GM18520 (cell line): ENCODE measurements at regions not wholly inside any gene's neighbourhood (a gene's known extent, or its start where the extent isn't known, plus 50 kb on each side); places are given as distances from the start of the nearest gene placed in this dataset.
"Not testable (repeated sequence)": the region's sequence is repeated elsewhere in the genome, so short reads cannot be mapped to it uniquely, and the experiment has no call there.

Source experiments
- ATAC-seq: cut with Tn5 transposase; IDR thresholded peaks from one replicate; pipeline ENCODE4 v1.9.1; 2021; ENCODE audit not compliant: unreplicated experiment

DNA sequence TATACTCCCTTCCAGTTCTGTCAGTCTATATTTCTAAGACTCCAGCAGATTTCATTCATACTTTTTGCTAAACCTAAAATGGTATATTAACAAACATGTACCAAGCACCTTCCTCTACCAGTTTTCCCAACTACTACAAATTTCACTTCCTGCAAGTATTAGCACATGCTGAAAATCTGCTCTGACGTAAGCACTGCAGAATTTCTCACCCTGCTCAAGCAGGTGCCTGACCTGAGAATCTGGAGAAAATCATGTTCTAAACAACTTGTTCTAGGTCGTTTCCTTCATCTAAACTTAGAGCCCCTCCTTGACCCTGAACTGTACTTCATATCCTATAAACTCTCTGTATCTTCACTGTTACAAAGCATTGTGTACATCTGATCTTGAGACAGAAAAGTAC is 380.7 kb upstream of the NOCT start:
- ATAC-seq: no peak

DNA sequence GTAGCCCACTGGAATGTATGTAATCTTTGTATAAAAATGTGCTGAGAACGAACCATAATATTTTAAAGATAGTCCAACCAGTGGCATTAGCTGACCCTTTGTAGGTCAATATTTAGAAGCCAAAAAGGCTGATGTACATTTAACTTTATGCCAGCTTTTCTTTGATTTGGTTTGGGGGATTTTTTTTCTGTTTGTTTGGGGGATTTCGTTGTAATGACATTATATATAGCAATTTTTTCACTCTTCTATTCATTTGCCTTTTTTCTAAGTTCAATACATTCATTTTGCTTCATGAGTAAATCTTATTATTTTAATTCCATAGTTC is 382.0 kb upstream of the NOCT start:
- ATAC-seq: no peak

DNA sequence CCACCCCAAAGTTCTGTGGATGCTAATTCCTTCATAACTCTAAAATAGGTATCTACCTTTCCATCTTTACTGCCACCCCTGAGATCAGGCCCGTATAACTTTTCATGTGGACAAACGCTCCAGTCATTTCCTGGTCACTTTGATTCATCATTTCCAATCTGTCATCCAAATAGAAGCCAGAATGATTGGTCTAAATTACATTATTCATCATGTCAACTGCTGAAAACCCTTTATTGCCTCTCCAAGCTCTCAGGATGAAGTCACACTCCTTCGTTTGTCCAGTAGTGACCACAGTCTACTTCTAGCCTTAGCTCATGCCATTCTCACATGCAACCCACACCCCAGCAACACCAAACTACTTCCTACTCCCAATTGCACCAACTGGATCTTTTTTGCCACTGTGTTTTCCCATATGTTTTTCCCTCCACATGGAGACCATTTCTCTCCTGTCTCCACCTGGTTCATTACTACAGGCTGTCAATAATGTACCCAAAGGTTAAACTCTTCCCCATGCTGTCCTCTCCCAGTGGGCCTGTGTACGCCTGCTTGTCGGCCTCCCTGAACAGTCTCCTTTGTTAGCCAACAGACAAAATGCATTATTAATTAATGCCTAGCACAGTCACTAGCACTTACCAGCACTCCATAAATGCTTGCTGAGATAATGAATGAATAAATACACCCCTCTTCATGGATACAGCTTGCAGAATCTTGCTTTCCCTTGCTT is 382.6 kb upstream of the NOCT start:
- ATAC-seq: no peak

DNA sequence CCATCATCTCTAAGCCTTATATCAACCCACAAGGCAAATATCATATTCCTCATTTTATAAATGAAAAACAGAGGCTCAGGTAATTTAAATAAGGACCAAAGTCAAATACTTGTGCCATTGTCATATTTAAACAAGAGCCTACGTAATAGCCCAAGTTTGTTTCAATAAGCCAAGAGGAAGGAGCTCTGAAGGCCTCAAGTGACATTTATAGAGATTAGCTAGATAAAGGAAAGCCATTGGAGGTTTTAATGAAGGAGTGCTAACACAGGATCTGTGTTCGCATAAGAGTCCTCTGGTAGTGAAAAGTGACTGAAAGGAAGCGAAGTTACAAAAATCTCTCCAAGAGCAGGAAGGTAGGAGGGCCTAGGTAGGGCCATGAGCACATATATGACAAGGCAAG is 384.9 kb upstream of the NOCT start:
- no peak for ATAC-seq

DNA sequence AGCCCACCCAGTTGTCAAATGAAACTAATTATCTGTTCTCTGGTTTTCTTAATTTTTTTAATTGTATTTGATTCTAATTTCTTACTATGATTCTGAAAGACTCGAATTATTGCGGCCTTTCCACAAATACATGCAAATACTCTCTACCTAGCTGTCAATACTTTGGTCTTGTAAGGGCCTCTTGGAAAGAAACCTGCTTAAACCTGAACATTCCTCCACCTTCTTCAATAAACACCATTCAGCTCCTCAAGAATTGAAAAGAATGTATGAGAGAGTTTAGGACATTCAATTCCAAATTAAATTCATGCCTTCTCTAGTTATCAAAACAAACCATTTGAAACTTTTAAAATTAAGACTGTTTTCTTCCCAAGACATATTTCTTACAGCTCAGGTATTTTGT is 385.9 kb upstream of the NOCT start:
- ATAC-seq: no peak

DNA sequence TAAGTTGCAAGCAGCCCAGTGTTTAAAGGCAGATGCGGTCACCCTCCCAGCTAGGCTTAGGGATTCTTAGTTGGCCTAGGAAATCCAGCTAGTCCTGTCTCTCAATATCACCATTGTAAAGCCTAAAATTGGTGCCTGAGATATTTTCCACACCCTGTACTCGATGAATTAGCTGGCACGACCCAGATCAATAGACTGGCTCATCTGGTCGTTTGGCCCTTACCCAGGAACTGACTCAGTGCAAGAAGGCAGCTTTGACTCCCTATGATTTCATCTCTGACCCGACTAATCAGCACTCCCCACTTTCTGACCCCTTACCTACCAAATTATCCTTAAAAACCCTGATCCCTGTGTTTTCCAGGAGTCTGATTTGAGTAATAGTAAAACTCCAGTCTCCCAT is 384.9 kb upstream of the SLC7A11 start:
- ATAC-seq: no peak

DNA sequence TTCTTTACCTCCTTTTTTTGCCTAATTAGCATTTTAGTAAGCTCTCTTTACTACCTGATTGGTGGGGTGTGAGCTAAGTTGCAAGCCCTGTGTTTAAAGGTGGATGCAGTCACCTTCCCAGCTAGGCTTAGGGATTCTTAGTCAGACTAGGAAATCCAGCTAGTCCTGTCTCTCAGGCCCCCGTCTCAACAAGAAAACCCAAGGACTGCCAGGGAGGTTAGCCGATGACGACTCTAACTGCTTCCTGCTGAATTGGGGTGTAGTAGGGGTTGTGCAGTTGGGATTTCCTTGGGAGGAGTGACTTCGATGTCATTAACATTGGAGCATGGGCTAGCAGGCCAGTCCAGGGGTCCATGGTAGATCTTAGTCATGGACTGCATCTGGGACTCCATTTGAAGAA is 380.2 kb upstream of the SLC7A11 start:
- ATAC-seq: not testable (repeated sequence)

DNA sequence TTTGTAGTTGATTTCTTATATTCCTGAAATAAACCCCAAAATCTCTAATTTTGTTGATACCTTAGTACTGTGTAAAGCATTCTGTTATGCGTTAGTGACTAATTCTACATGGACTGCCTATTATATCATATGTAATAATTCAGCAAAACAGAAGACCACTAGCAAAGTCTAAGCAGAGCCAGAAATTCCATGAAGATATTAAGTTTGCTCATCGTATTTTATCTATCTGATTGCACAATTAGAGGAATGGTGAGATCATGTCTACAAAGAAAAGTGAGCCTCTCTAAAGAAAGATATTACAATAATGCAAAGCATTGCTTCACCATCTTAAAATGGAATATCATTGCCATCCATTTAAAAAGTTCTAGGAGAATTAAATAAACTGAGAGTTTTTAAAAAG is 374.6 kb upstream of the SLC7A11 start:
- ATAC-seq: no peak

DNA sequence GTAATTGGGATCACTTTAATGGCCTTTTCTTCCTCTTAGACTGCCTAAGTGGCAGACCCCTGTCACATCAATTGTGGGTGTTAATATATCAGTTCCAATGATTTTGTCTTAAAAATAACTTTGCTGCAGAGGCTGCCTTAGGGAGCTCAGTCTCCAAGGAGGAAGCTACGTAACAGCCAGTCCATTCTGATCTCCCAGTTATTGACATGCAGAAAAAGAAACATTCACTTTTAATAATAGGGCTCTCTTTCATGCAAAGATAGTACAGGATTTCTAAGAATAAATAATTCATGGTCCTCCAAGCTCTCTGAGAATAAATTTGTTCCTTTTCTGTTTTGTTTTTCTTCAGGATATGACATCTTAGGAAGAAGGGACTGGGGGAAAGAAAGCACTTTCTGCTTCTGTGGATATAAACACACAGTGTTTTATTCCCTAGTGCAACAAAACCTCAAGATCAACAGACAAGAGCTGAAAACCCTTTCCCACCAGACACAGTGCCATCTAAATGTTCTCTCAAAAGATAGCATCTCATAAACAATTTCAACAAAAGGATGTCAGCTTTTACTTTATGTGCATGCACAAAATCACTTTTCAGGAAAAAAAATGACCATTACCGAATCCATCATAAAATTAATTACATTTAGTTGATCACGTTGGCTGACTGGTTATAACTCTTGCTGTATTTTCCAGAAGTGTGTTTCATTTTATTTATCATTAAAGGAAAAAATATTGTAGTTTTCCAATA is 372.4 kb upstream of the SLC7A11 start:
- no peak for ATAC-seq

DNA sequence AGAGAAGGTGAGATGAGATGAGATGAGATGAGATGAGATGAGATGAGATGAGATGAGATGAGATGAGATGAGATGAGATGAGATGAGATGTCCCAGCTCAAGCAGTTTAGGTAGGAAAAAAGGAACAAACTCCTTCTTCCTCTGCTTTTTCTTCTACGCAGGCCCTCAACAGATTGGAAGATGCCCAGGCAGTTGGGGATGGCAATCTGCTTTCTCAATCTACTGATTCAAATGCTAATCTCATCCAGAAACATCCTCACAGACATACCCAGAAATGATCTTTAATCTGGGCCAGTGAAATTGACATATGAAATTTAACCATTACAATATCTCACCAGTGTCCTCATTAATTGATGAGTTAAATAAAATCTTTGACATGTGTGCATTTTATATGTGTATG is 370.3 kb upstream of the SLC7A11 start:
- ATAC-seq: no peak

DNA sequence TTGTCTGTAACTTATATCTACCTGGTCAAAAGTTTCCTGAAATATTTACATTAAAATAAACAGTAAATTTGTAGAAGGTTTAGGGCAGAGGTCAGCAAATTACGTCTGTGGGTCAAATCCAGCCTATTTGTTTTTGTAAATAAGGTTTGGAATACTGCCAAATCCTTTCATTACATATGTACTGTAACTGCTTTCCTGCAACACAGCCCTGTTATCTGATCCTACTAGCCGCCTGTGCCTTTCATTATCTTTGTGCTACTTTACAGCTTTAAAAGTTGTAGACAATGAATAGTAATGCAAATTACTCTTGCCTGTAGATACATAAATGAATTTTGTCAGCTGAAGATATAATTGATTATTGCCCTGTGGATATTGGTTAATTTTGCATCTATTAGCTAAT is 369.6 kb upstream of the SLC7A11 start:
- no peak for ATAC-seq

DNA sequence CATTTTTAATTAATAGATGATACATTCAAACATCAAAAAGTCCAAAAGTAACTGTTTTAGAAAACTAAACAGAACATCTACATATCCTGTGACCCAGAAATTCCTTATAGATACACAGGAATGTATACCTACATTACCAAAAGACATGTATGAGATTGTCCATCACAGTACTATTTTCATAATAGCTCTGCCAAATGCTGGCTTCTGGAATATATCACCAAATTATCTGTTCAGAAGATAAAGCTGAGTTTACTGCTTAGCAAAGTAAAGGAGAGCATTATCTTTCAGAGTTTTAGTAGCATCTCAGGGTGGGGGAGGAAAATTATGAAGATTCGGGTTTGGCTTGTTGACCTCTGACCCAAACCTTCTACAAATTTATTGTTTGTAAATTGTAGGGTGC is 368.9 kb upstream of the SLC7A11 start:
- ATAC-seq: no peak

DNA sequence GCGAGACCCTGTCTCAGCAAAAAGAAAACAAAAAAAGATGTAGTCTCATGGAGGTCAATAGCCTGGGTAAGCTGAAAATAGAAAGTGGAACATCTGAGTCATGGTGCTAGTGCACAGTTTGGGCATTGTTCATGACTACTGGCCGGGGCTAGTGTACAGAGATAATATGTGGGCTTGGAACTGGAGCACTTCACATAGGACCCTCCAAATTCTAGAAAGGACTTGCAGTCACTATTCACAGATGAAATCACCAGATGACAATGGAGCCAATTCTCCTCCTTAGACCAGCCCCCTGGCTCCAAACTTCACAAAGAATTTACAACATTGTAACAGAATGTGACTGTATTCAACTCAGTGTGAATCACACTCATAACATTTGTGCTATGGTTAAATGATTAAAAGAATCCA is 367.8 kb upstream of the SLC7A11 start:
- ATAC-seq: peak; percentile 71

DNA sequence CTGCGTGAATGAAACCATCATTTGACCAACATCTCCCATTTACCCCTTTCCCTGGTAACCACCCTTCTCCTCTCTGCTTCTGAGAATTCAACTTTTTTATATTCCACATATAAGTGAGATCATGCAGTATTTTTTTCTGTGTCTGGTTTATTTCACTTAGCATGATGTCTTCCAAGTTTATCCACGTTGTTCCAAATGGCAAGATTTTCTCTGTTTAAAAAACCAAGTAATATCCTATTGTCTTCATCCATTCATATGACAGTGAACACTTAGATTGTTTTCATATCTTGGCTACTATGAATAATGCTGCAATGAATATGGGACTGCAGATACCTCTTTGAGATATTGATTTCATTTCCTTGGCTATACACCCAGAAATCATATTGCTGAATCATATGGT is 362.4 kb upstream of the SLC7A11 start:
- no peak for ATAC-seq

DNA sequence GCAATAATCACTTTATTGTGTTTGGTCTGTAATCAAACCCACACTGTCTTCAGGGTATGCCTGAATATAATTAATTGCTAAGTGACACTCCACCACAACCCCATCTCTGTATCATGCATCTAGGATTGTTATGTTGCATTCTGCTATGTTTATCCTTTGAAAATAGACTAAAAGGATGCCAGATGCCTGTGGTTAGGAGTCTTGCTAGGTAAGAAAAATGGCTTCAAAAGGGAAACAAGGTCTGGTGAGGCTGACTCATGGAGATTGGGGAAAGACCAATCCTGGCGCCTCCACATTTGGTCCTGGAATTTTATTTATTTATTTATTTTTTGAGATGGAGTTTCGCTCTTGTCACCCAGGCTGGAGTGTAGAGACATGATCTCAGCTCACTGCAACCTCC is 360.5 kb upstream of the SLC7A11 start:
- ATAC-seq: no peak

DNA sequence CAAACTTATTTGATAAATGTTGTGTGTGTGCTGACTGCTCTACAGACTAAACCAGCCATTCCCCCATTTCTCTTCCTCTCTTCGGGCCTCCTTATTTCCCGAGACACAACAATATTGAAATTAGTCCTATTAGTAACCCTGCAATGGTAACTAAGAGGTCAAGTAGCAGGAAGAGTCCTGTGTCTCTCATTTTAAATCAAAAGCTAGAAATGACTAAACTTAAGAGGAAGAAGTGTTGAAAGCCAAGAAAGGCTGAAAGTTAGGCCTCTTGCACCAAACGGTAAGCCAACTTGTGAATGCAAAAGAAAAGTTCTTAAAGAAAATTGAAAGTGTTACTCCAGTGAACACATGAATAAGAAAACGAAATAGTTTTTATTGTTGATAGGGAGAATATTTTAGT is 357.8 kb upstream of the SLC7A11 start:
- no peak for ATAC-seq

DNA sequence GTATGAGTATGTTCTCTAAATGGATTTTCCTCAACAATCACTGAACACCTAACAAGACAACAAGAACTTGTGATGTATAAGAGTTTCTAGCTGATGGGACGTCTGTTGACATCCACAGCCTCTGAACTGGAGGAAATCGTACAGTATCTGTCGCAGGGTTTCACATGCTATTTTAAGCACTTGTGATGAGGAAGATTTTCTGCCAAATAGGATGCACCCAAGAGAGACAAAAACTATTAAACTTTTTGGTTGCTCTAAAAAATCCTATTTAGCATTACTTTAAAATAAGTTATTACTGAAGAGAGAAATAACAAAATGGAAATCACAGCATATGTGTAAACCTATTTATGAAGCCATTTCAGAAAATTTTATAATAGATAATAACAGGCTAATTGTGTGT is 356.1 kb upstream of the SLC7A11 start:
- no peak for ATAC-seq

DNA sequence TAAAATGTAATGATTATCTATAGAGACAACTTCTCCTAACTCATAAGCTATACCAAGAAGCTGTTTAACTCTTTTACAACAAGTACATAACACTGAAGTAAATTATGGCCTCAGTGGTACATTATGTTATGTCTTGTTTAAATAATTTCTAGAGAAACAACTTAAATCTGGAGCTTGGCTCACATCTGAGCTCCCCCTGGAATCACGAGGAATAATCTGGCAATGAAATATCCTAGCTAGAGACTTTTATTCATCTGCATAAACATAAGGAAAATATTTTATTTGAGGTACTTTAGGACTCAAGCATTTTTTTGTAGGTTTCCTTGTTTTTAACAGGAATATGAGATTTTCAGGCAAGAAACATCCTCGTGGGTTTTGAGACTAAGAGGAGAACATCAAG is 354.7 kb upstream of the SLC7A11 start:
- no peak for ATAC-seq

DNA sequence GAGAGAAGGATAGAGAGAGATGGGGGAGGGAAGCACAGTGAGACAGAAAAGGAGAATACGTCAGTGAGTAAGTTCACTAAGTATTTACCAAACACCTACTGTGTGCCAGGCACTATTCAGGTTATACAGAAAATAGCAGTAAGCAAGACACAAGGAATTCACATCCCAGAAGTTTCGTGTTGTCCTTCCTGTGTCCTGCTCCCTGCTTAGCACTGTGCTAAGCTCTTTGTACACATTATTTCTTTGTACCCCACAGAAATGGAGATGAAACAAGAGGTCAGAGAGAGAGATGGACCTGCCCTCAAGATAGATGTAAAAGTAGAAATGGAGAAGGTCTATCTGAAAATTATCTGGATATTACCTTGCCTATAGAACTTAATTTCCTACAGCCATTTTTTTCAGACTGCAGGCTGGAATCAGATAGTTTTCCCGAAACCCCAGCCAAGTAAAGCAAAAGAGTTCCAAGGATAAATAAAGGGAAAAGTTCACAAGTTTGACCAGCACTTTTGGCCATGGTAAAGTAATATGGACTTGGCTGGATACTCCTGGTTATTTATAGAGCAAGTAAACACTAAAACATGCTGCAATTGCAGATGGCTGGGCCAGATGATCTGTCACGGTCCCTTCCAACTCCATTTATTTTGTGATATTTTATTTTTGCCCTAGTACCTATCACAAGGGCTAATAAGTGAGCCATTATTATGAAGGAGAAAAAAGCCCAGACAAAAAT is 353.7 kb upstream of the SLC7A11 start:
- ATAC-seq: no peak

DNA sequence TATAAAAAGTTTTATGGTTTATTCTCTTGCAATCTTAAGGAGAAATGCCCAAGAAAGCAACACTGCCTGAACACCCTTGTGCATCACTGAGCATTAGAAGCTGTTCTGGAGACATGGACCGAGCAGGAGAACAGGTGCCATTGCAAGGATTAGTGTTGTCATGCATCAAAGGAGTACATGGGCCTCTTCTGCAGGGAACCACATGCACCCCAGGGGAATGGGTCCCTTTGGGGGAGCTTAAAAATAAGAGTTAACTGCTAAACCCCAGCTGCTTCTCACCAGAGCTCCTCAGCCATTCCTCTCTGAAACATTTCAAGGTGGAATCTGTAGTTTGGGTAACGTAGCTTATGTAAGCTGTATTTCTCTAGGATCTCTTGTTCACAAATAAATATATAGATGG is 353.0 kb upstream of the SLC7A11 start:
- no peak for ATAC-seq

DNA sequence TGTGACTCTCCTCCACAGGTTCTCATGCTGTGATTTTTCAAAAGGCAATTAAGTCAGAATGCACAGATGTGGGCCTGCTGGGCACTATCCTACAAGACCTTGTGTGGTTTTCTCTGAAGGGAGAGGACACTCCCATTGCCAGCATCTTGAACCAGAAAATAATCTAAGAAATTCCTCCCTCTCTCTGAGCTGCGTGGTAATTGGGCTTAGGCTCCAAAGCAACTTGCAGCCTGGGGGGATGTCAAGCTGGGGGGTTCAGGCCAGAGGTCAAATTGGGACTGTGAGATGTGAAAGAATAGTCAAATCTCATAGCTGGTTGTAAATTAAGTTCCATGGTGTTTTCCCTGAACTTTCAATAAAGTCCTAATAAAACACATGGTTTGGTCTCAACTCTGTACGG is 350.6 kb upstream of the SLC7A11 start:
- no peak for ATAC-seq

DNA sequence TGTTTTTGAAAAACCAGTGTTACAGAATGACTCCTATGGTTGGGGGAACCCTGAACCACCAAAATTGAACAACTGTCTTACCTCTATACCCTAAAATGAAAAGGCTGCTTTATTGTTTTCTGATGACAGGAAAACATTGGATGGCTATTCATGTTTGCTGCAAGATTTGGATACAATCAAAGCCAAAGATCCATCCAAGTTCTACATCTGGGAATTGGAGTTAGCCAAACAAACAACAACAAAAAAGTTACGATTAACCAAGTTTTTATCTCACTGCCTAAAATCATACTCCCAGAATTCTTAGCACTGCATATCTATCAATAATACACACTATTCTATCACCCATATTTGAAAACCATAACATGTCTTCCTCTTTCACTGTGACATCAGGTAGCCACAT is 349.7 kb upstream of the SLC7A11 start:
- no peak for ATAC-seq
